ENCODE measurements at regions not wholly inside any gene's neighbourhood (a gene's known extent, or its start where the extent isn't known, plus 50 kb on each side); places are given as distances from the start of the nearest gene placed in this dataset.

- no peak for DNase-seq (ENCODE audit: low read depth in 2 of 2)
These were observed 410.9 kb upstream of the JARID2 start for GRCh38 chr6:14834851-14835530.

- DNase-seq (ENCODE audit: low read depth in 2 of 2): no peak
These were observed 408.4 kb upstream of the JARID2 start for GRCh38 chr6:14837435-14837834.

GRCh38 chr6:14838133-14838583 lies 407.7 kb upstream of the JARID2 start:
- no peak for DNase-seq (ENCODE audit: low read depth in 2 of 2)

GRCh38 chr6:14841901-14842421 lies 403.9 kb upstream of the JARID2 start:
- no peak for DNase-seq (ENCODE audit: low read depth in 2 of 2)

- DNase-seq (ENCODE audit: low read depth in 2 of 2): no peak
These were observed 401.5 kb upstream of the JARID2 start for GRCh38 chr6:14844411-14844810.

- no peak for DNase-seq (ENCODE audit: low read depth in 2 of 2)
These were observed 397.9 kb upstream of the JARID2 start for GRCh38 chr6:14848019-14848418.

- DNase-seq (ENCODE audit: low read depth in 2 of 2): no peak
These were observed 396.7 kb upstream of the JARID2 start for GRCh38 chr6:14849185-14849584.

GRCh38 chr6:14851281-14851680 lies 394.6 kb upstream of the JARID2 start:
- DNase-seq (ENCODE audit: low read depth in 2 of 2): no peak

GRCh38 chr6:14852375-14852774 lies 393.5 kb upstream of the JARID2 start:
- DNase-seq (ENCODE audit: low read depth in 2 of 2): no peak

GRCh38 chr6:14856177-14856576 lies 389.7 kb upstream of the JARID2 start:
- DNase-seq (ENCODE audit: low read depth in 2 of 2): no peak

GRCh38 chr6:14857001-14857400 lies 388.9 kb upstream of the JARID2 start:
- DNase-seq (ENCODE audit: low read depth in 2 of 2): no peak

- DNase-seq (ENCODE audit: low read depth in 2 of 2): peak; percentile 50 to 65
These were observed 388.4 kb upstream of the JARID2 start for GRCh38 chr6:14857501-14857900.

GRCh38 chr6:14858808-14859207 lies 387.1 kb upstream of the JARID2 start:
- DNase-seq (ENCODE audit: low read depth in 2 of 2): no peak

GRCh38 chr6:14860774-14861173 lies 385.1 kb upstream of the JARID2 start:
- DNase-seq (ENCODE audit: low read depth in 2 of 2): no peak

- no peak for DNase-seq (ENCODE audit: low read depth in 2 of 2)
These were observed 384.4 kb upstream of the JARID2 start for GRCh38 chr6:14861491-14861943.

GRCh38 chr6:14862845-14863244 lies 383.0 kb upstream of the JARID2 start:
- no peak for DNase-seq (ENCODE audit: low read depth in 2 of 2)

GRCh38 chr6:14863902-14864850 lies 381.7 kb upstream of the JARID2 start:
- DNase-seq (ENCODE audit: low read depth in 2 of 2): no peak

- DNase-seq (ENCODE audit: low read depth in 2 of 2): no peak
These were observed 380.3 kb upstream of the JARID2 start for GRCh38 chr6:14865531-14866100.

GRCh38 chr6:14867802-14868201 lies 378.1 kb upstream of the JARID2 start:
- no peak for DNase-seq (ENCODE audit: low read depth in 2 of 2)

GRCh38 chr6:14871221-14871620 lies 374.6 kb upstream of the JARID2 start:
- no peak for DNase-seq (ENCODE audit: low read depth in 2 of 2)

GRCh38 chr6:14873101-14873500 lies 372.8 kb upstream of the JARID2 start:
- no peak for DNase-seq (ENCODE audit: low read depth in 2 of 2)

- no peak for DNase-seq (ENCODE audit: low read depth in 2 of 2)
These were observed 372.0 kb upstream of the JARID2 start for GRCh38 chr6:14873781-14874441.
